Tibial nerve (tissue), 4 donors: ENCODE measurements at regions not wholly inside any gene's neighbourhood (a gene's known extent, or its start where the extent isn't known, plus 50 kb on each side); places are given as distances from the start of the nearest gene placed in this dataset.
"Not testable (repeated sequence)": the region's sequence is repeated elsewhere in the genome, so short reads cannot be mapped to it uniquely, and the experiment has no call there.

ENCODE experiments used
- DNase-seq, 2 donors: peaks; one replicate each; pipeline ENCODE4 v3.0.0-alpha.2; 2019; ENCODE audit warnings: low spot score in 2 of 2
- H3K27ac ChIP-seq, 4 donors: fragments of 200-600 bp; sonication (generic) in 3 of 4; one replicate each; pipeline ENCODE4 v1.5.1; 2017 to 2019; ENCODE audit warnings: mild to moderate bottlenecking in 1 of 4
- H3K27me3 ChIP-seq, 2 donors: fragments of 200-600 bp; sonication (generic) in 1 of 2; one replicate each; pipeline versions ENCODE4 v1.5.1 to v1.6.0; 2017 to 2019
- H3K36me3 ChIP-seq, 3 donors: fragments of 200-600 bp; sonication (generic); one replicate each; pipeline ENCODE4 v1.5.1; 2018 to 2019
- H3K4me1 ChIP-seq, 4 donors: fragments of 200-600 bp; sonication (generic) in 3 of 4; one replicate each; pipeline ENCODE4 v1.5.1; 2017 to 2019
- H3K4me3 ChIP-seq, 4 donors: fragments of 200-600 bp; sonication (generic) in 3 of 4; one replicate each; pipeline ENCODE4 v1.5.1; 2017 to 2019; ENCODE audit warnings: mild to moderate bottlenecking in 1 of 4, moderate library complexity in 1 of 4
- H3K9me3 ChIP-seq, 4 donors: fragments of 200-600 bp; sonication (generic) in 3 of 4; one replicate each; pipeline ENCODE4 v1.5.1; 2017 to 2019
- EP300 ChIP-seq, 2 donors: sonication (generic); formaldehyde crosslinking; IDR thresholded peaks; one replicate each; pipeline ENCODE4 v1.6.1; 2017; ENCODE audit warnings: antibody characterized with exemption in 2 of 2, mild to moderate bottlenecking in 1 of 2
- POLR2A ChIP-seq, 2 donors: fragments of 450-650 bp; IDR thresholded peaks; one replicate each; pipeline ENCODE4 v1.6.1; 2017; ENCODE audit warnings: antibody characterized with exemption in 2 of 2, mild to moderate bottlenecking in 2 of 2, moderate library complexity in 2 of 2
- WGBS, 2 donors: methylation state at CpG; one replicate each; pipeline ENCODE4 v1.1.5; 2018; 5-methylcytosine and 5-hydroxymethylcytosine counted together
- TF ChIP-seq, protein P1 (sequence below), 5 experiments: fragments of 200-600 bp in 3 of 5; fragments of 450-650 bp in 2 of 5; sonication (generic) in 3 of 5; IDR thresholded peaks; one replicate each; pipeline ENCODE4 v1.5.1; 2016 to 2019; ENCODE audit warnings: antibody characterized with exemption in 5 of 5, mild to moderate bottlenecking in 3 of 5, moderate library complexity in 2 of 5

DNA sequence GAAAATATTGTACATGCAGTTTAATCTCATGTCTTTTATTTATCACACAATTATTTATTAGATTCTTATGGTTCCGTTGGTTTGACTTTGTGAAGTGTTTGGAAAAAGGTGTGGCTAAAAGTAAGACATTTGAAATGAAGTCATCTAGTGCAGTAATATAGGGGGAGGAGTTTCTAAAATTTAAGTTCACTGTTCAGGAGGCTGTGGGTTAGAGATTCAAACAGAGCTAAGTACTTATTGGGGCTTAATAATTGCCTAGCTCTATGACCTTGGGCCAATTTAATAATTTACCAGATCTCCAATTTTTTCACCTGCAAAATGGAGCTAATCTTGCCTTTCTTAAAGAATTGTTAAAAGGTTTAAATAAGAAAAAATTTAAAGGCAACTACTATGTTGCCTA is 144.6 kb downstream of the NDFIP2 start:
- TF ChIP-seq, protein P1, sequence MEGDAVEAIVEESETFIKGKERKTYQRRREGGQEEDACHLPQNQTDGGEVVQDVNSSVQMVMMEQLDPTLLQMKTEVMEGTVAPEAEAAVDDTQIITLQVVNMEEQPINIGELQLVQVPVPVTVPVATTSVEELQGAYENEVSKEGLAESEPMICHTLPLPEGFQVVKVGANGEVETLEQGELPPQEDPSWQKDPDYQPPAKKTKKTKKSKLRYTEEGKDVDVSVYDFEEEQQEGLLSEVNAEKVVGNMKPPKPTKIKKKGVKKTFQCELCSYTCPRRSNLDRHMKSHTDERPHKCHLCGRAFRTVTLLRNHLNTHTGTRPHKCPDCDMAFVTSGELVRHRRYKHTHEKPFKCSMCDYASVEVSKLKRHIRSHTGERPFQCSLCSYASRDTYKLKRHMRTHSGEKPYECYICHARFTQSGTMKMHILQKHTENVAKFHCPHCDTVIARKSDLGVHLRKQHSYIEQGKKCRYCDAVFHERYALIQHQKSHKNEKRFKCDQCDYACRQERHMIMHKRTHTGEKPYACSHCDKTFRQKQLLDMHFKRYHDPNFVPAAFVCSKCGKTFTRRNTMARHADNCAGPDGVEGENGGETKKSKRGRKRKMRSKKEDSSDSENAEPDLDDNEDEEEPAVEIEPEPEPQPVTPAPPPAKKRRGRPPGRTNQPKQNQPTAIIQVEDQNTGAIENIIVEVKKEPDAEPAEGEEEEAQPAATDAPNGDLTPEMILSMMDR (IDR thresholded peaks at IDR 0.05), result no peak
- no peak for TF ChIP-seq EP300 (IDR thresholded peaks at IDR 0.05)
- TF ChIP-seq POLR2A (IDR thresholded peaks at IDR 0.05), result no peak
- Histone ChIP-seq H3K4me1 (no peaks in the 10 kb centered on the region), H3K4me3 (no peak overlapping the region), H3K27ac (no peak overlapping the region), H3K9me3 (no peaks in the 10 kb centered on the region), H3K36me3 (no peaks in the 10 kb centered on the region), H3K27me3 (no peaks in the 10 kb centered on the region)
- 86 to 96% methylated on average over 1 of the region's 1 CpG for WGBS, 2 donors
- no peak for DNase-seq

DNA sequence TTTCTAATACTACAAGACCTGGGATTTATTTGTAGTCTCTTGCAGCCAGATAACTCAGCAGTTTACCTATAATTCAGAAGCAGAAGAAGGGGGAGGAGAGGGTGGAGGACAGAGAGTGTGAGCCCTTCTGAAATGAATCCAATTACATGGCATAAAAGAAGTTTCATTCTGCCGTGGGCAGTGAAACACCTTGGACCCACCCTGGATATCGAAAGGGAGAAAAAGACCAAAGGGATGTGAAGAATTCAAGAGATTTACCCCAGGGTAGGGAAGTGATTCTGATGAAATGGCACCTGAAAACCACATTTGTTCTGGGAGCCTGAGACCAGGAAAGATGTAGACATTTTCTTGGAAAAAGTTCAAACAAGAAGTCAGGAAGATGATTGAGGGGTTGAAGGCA is 140.9 kb downstream of the NDFIP2 start:
- H3K27ac ChIP-seq, result no peak overlapping the region
- no peaks in the 10 kb centered on the region for H3K9me3 ChIP-seq
- TF ChIP-seq POLR2A (IDR thresholded peaks at IDR 0.05) (no peak), EP300 (IDR thresholded peaks at IDR 0.05) (no peak)
- TF ChIP-seq, protein P1 (IDR thresholded peaks at IDR 0.05), result no peak
- H3K27me3 ChIP-seq, result no peaks in the 10 kb centered on the region
- 93% methylated on average over 2 of the region's 2 CpGs for WGBS, 2 donors
- DNase-seq, result no peak
- no peaks in the 10 kb centered on the region for H3K36me3 ChIP-seq
- H3K4me3 ChIP-seq, result no peak overlapping the region
- H3K4me1 ChIP-seq, result no peaks in the 10 kb centered on the region

DNA sequence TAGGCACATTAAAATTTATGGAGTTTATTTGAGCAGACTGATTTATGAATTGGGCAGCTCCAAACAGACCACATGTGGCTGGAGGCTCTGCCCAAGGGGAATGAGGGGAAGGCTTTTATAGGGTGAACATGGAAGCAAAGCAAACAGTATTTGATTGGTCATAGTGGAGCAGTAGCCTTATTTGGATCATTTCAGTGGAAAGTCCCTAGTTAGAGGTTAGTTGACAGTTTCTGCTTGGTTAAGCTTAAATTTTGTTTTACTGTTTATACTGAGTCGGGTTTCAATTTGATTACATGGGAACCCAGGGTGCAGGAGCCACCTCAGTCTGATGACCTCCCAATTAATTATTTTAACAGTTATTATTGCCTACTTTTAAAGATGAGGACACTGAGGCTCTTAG is 140.5 kb downstream of the NDFIP2 start:
- Histone ChIP-seq H3K4me1 (no peaks in the 10 kb centered on the region), H3K27me3 (no peaks in the 10 kb centered on the region), H3K36me3 (no peaks in the 10 kb centered on the region), H3K27ac (no peak overlapping the region), H3K4me3 (no peak overlapping the region), H3K9me3 (no peaks in the 10 kb centered on the region)
- TF ChIP-seq POLR2A (IDR thresholded peaks at IDR 0.05) (no peak), EP300 (IDR thresholded peaks at IDR 0.05) (no peak)
- TF ChIP-seq, protein P1 (IDR thresholded peaks at IDR 0.05), result no peak
- 81 to 89% methylated on average over 1 of the region's 1 CpG for WGBS, 2 donors
- no peak for DNase-seq

DNA sequence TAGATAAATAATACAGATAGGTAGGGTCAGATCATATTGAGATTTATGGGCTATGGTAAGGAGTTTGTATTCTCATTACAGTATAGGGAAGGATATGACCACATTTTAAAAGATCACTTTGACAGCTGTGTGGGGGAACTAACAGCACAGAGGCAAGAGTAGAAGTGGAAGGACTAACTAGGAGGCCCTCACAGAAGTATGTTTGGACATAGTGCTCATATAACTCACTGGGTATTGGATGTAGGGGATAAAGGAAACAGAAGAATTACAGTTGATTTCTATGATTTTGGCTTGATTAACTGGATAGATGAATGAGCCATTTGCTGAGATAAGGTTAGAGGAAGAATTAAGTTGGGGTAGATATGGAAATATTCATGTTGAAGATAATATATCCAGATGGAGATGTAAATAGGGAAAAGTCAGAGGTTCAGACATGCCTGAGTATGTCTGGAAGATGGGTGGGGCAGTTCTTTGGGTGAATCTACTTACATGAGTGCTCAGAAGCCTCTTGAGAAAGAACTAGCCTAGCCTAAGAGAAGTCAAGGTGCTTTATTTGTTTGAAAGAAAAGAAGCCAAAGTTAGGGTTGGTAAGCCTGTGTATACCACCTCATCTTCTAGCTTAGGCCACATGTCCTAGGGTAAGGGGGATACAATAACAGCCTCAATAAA is 133.4 kb downstream of the NDFIP2 start:
- TF ChIP-seq EP300 (IDR thresholded peaks at IDR 0.05) (no peak), POLR2A (IDR thresholded peaks at IDR 0.05) (no peak)
- TF ChIP-seq, protein P1 (IDR thresholded peaks at IDR 0.05), result no peak
- DNase-seq, result no peak
- Histone ChIP-seq H3K36me3 (no peaks in the 10 kb centered on the region), H3K4me1 (no peaks in the 10 kb centered on the region), H3K27ac (no peak overlapping the region), H3K27me3 (no peaks in the 10 kb centered on the region), H3K9me3 (no peaks in the 10 kb centered on the region), H3K4me3 (no peak overlapping the region)

DNA sequence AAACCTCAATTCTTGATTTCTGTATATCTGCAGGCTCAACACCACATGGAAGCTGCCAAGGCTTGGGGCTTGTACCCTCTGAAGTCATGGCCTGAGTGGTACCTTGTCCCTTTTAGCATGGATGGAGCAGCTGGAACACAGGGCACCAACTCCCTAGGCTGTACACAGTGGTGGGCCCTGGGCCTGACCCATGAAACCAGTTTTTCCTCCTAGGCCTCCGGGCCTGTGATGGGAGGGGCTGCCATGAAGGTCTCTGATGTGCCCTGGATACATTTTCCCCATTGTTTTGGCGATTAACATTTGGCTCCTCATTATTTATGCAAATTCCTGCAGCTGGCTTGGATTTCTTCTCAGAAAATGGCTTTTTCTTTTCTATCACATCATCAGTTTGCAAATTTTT is 131.6 kb downstream of the NDFIP2 start:
- no peaks in the 10 kb centered on the region for H3K36me3 ChIP-seq
- no peaks in the 10 kb centered on the region for H3K27me3 ChIP-seq
- DNase-seq, result no peak
- WGBS, 2 donors, result 85 to 87% methylated on average over 2 of the region's 2 CpGs
- H3K9me3 ChIP-seq, result peaks cover 0 to 7% (median 0%) of the 10 kb centered on the region in 4 donors
- H3K27ac ChIP-seq, result no peak overlapping the region
- no peak for TF ChIP-seq EP300 (IDR thresholded peaks at IDR 0.05)
- TF ChIP-seq, protein P1 (IDR thresholded peaks at IDR 0.05), result no peak
- TF ChIP-seq POLR2A (IDR thresholded peaks at IDR 0.05), result no peak
- H3K4me1 ChIP-seq, result no peaks in the 10 kb centered on the region
- H3K4me3 ChIP-seq, result no peak overlapping the region

DNA sequence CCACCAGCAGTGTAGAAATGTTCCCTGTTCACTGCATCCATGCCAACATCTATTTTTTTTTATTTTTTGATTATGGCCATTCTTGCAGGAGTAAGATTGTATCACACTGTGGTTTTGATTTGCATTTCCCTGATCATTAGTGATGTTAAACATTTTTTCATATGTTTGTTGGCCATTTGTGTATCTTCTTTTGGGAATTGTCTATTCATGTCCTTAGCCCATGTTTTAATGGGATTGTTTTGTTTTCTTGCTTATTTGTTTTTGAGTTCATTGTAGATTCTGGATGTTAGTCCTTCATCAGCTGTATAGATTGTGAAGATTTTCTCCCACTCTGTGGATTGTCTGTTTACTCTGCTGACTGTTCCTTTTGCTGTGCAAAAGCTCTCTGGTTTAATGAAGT is 126.9 kb downstream of the NDFIP2 start:
- H3K27ac ChIP-seq, H3K27me3 ChIP-seq, H3K9me3 ChIP-seq, H3K4me1 ChIP-seq, H3K36me3 ChIP-seq, DNase-seq, H3K4me3 ChIP-seq: not testable (repeated sequence)
